ENCODE measurements at regions not wholly inside any gene's neighbourhood (a gene's known extent, or its start where the extent isn't known, plus 50 kb on each side); places are given as distances from the start of the nearest gene placed in this dataset.
A peak's percentile ranks its signal among the peaks of the same experiment; 100 is the strongest.
"Not testable (repeated sequence)": the region's sequence is repeated elsewhere in the genome, so short reads cannot be mapped to it uniquely, and the experiment has no call there.

DNA sequence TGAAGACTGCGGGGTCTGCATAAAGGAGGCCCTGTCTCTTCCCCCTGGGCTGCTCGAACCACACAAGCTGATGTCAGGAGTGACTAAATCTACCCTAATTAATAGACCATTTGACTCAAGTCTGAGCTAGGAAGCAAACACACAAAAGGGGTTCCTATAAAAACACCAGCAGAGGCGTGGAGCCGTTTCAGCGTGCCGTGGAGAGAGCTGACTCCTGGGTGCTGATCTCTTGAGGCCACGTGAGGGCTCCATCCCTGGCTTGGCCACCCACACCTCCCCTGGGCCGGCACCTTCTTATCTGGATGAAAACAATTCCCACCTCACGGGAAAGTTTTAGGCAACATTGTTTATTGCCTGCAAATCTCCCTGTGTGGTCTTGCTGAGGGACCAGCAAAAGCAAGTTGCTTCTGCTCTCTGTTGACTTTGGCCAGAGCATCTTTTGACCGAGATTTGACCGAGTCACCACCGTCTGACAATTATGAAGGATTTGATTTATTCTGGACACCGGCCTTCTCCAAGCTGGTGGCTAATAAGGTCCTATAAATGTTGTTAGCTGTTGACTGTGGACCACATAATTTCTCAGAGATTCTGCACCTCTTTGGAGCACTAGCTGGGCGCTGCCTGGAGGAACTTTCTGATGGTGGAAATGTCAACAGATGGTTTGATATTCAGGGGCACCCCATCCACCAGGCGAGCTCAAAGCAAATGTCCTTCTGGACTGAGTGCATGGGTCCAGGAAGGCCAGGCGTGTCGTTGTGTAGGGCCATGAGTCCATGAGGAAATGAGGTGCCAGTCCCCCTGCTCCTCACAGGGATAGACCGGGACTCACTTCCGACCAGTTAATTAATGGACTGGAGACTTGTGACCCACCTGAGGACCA is 330.0 kb downstream of the CACNA1B start:
- ATAC-seq = peak in 1 of 2 donors; percentile 21
- H3K4me1 Mint-ChIP-seq (ENCODE audit: low read depth in 2 of 2); H3K9me3 Mint-ChIP-seq; H3K4me3 Mint-ChIP-seq; H3K36me3 Mint-ChIP-seq; DNase-seq (ENCODE audit: low spot score); H3K27ac Mint-ChIP-seq; H3K27me3 Mint-ChIP-seq: not testable (repeated sequence)

DNA sequence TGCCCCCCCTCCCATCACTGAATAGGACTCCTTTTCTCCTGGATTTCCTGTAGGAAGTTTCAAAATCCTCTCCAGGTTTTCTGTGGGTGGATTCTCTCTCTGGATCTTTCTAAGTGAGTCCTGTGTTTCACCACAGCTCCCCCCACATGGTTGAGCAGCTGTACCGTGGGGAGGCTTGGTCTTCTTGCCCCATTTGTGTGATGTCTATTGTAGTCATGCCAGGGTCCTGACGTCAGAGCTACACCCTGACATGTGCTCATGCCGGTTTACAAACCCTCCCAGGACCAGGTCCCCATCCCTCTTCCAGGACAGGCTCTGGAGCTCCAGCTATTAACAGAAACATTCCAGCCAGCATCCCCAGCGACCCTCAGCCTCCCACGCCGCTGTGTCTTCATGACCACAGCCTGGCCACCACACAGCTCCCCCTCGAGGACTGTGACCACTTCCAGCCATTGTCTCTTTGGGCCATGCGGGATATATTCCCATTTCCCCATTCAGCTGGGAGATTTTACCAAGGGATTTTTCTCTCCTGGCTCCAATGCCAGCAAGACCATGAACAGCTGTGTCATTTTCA is 331.6 kb downstream of the CACNA1B start:
- not testable (repeated sequence) for H3K36me3 Mint-ChIP-seq; H3K27me3 Mint-ChIP-seq; ATAC-seq; H3K4me1 Mint-ChIP-seq (ENCODE audit: low read depth in 2 of 2); H3K4me3 Mint-ChIP-seq; DNase-seq (ENCODE audit: low spot score); H3K27ac Mint-ChIP-seq; H3K9me3 Mint-ChIP-seq

- H3K27me3 Mint-ChIP-seq; H3K9me3 Mint-ChIP-seq; ATAC-seq; H3K4me3 Mint-ChIP-seq; DNase-seq (ENCODE audit: low spot score); H3K27ac Mint-ChIP-seq; H3K36me3 Mint-ChIP-seq; H3K4me1 Mint-ChIP-seq (ENCODE audit: low read depth in 2 of 2): not testable (repeated sequence)
Measured at GRCh38 chr9:138210388-138210986, 332.9 kb downstream of the CACNA1B start.

- not testable (repeated sequence) for H3K4me1 Mint-ChIP-seq (ENCODE audit: low read depth in 2 of 2); H3K9me3 Mint-ChIP-seq; H3K27ac Mint-ChIP-seq; H3K4me3 Mint-ChIP-seq; H3K27me3 Mint-ChIP-seq; H3K36me3 Mint-ChIP-seq; DNase-seq (ENCODE audit: low spot score); ATAC-seq
Measured at GRCh38 chr9:138211070-138211469, 333.5 kb downstream of the CACNA1B start.

GRCh38 chr9:138211544-138212219 is 334.1 kb downstream of the CACNA1B start:
- not testable (repeated sequence) for H3K27ac Mint-ChIP-seq; H3K36me3 Mint-ChIP-seq; H3K4me3 Mint-ChIP-seq; DNase-seq (ENCODE audit: low spot score); H3K27me3 Mint-ChIP-seq; H3K4me1 Mint-ChIP-seq (ENCODE audit: low read depth in 2 of 2); H3K9me3 Mint-ChIP-seq; ATAC-seq

- H3K4me1 Mint-ChIP-seq (ENCODE audit: low read depth in 2 of 2); H3K4me3 Mint-ChIP-seq; ATAC-seq; H3K9me3 Mint-ChIP-seq; H3K27ac Mint-ChIP-seq; H3K27me3 Mint-ChIP-seq; DNase-seq (ENCODE audit: low spot score); H3K36me3 Mint-ChIP-seq: not testable (repeated sequence)
Measured at GRCh38 chr9:138212811-138213210, 335.2 kb downstream of the CACNA1B start.

GRCh38 chr9:138213748-138214147 is 336.2 kb downstream of the CACNA1B start:
- not testable (repeated sequence) for H3K4me3 Mint-ChIP-seq; H3K4me1 Mint-ChIP-seq (ENCODE audit: low read depth in 2 of 2); H3K36me3 Mint-ChIP-seq; H3K9me3 Mint-ChIP-seq; ATAC-seq; DNase-seq (ENCODE audit: low spot score); H3K27ac Mint-ChIP-seq; H3K27me3 Mint-ChIP-seq

GRCh38 chr9:138214548-138214947 is 337.0 kb downstream of the CACNA1B start:
- not testable (repeated sequence) for DNase-seq (ENCODE audit: low spot score); H3K4me1 Mint-ChIP-seq (ENCODE audit: low read depth in 2 of 2); H3K9me3 Mint-ChIP-seq; H3K4me3 Mint-ChIP-seq; H3K36me3 Mint-ChIP-seq; H3K27ac Mint-ChIP-seq; ATAC-seq; H3K27me3 Mint-ChIP-seq

DNA sequence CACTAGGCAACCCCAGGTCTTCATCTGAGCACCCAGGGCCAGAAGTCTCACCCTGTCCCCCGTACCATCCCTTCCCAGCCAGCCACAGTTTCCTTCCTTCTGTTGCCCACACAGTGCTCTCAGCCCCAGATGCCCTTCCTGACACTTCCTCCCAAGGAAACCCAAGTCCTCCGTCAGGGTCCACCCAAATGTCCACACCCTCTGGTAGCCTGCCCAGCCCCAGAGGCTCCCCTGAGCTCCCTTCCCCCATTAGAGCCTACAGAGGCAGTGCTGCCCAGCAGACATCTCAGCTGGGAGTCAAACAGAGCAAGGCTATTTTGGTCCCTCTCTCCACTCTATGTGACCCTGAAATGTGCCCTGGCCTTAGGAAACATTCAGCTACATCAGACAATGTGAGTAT is 338.0 kb downstream of the CACNA1B start:
- not testable (repeated sequence) for H3K9me3 Mint-ChIP-seq; H3K36me3 Mint-ChIP-seq; DNase-seq (ENCODE audit: low spot score); ATAC-seq; H3K4me1 Mint-ChIP-seq (ENCODE audit: low read depth in 2 of 2); H3K4me3 Mint-ChIP-seq; H3K27ac Mint-ChIP-seq; H3K27me3 Mint-ChIP-seq

- not testable (repeated sequence) for H3K4me3 Mint-ChIP-seq; H3K27me3 Mint-ChIP-seq; H3K36me3 Mint-ChIP-seq; ATAC-seq; H3K4me1 Mint-ChIP-seq (ENCODE audit: low read depth in 2 of 2); H3K9me3 Mint-ChIP-seq; DNase-seq (ENCODE audit: low spot score); H3K27ac Mint-ChIP-seq
Measured at GRCh38 chr9:138216817-138217216, 339.2 kb downstream of the CACNA1B start.

GRCh38 chr9:138217284-138217850 is 339.8 kb downstream of the CACNA1B start:
- not testable (repeated sequence) for H3K27me3 Mint-ChIP-seq; DNase-seq (ENCODE audit: low spot score); H3K9me3 Mint-ChIP-seq; H3K4me1 Mint-ChIP-seq (ENCODE audit: low read depth in 2 of 2); H3K27ac Mint-ChIP-seq; H3K36me3 Mint-ChIP-seq; ATAC-seq; H3K4me3 Mint-ChIP-seq

GRCh38 chr9:138219249-138219648 is 341.7 kb downstream of the CACNA1B start:
- H3K27ac Mint-ChIP-seq; DNase-seq (ENCODE audit: low spot score); ATAC-seq; H3K36me3 Mint-ChIP-seq; H3K9me3 Mint-ChIP-seq; H3K4me1 Mint-ChIP-seq (ENCODE audit: low read depth in 2 of 2); H3K4me3 Mint-ChIP-seq; H3K27me3 Mint-ChIP-seq: not testable (repeated sequence)

DNA sequence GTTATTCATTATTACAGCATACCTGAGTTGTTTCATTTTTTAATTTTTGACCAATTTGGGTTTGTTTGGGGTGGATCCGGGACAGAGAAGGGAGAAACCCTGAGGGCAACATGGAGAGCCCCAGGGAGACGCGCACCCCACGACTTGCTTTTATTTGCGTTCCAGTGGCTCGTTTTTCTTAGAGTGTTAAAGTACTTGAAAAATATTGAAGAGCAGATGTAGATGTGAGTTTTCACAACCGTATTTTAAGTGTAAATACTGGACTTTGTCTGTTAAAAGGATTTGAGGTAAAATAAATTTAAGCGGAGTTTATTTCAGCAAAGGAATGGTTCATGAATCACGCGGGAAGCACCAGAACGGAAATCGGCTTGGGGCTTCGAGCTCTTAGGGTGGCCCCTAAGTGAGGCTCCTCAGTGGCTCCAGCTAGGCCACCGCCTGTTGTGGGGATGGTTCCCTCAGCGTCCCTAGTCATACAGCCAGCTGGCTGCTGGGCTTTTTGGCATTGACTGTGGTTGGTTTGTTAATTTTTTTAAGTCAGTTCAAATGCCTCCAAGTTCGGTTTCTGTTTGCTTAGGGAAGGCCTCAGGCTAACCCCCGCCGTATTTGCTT is 344.0 kb downstream of the CACNA1B start:
- ATAC-seq = not testable (repeated sequence)

More for the DNA sequence above, 344.0 kb downstream of the CACNA1B start:
- not testable (repeated sequence) for H3K4me1 Mint-ChIP-seq (ENCODE audit: low read depth in 2 of 2); H3K36me3 Mint-ChIP-seq; H3K27ac Mint-ChIP-seq; DNase-seq (ENCODE audit: low spot score); H3K9me3 Mint-ChIP-seq; H3K27me3 Mint-ChIP-seq; H3K4me3 Mint-ChIP-seq

Measured in natural killer cell treated with Interleukin-12 subunit alpha and Interleukin-12 subunit beta and Interleukin-15 and Interleukin-18, amount 100 ng/mL, for 72 hours (primary cell).